Brain microvascular endothelial cell (primary cell): ENCODE measurements at regions not wholly inside any gene's neighbourhood (a gene's known extent, or its start where the extent isn't known, plus 50 kb on each side); places are given as distances from the start of the nearest gene placed in this dataset.

Source experiments
- DNase-seq: peaks from one replicate; pipeline ENCODE4 v3.0.0-alpha.2; 2020
- H3K27ac ChIP-seq: fragments of 250-450 bp; sonication (Bioruptor Pico); 2 replicates; pipeline ENCODE4 v1.5.1; 2020; ENCODE audit warnings: mild to moderate bottlenecking, moderate library complexity
- H3K27me3 ChIP-seq: fragments of 250-450 bp; sonication (Bioruptor Pico); replicated peaks from 2 replicates; pipeline ENCODE4 v1.5.1; 2020; ENCODE audit warnings: mild to moderate bottlenecking
- H3K36me3 ChIP-seq: fragments of 250-450 bp; sonication (Bioruptor Pico); replicated peaks from 2 replicates; pipeline ENCODE4 v1.5.1; 2020; ENCODE audit warnings: mild to moderate bottlenecking
- H3K4me3 ChIP-seq: 2 replicates; pipeline ENCODE4 v1.5.1; 2011; ENCODE audit warnings: low read depth, mild to moderate bottlenecking, control low read depth, low read length, moderate library complexity
- CTCF ChIP-seq: IDR thresholded peaks from 2 replicates; pipeline ENCODE4 v1.5.1; 2011; ENCODE audit warnings: low read depth, mild to moderate bottlenecking, moderate library complexity, low read length, control low read depth, inconsistent platforms; ENCODE audit errors: missing control alignments
- in situ Hi-C: cut with HindIII; loops from 2 replicates; pipeline ENCODE4 v1.10.0; 2017; ENCODE audit warnings: low sequenced_read_pairs, low pct_ligation_motif_present

- TF ChIP-seq CTCF = no peak
- Histone ChIP-seq H3K4me3 (no peak overlapping the region), H3K27ac (no peak overlapping the region), H3K27me3 (no peaks in the 10 kb centered on the region), H3K36me3 (no peaks in the 10 kb centered on the region)
- in situ Hi-C loops = no loop called here
- DNase-seq = no peak
Observed at GRCh38 chr2:7577769-7578168, 660.6 kb downstream of the RNF144A start.

- Histone ChIP-seq H3K27ac (no peak overlapping the region), H3K4me3 (no peak overlapping the region), H3K36me3 (no peaks in the 10 kb centered on the region), H3K27me3 (no peaks in the 10 kb centered on the region)
- no peak for TF ChIP-seq CTCF
- in situ Hi-C loops = no loop called here
- DNase-seq = no peak
Observed at GRCh38 chr2:7584017-7584416, 666.8 kb downstream of the RNF144A start.

DNA sequence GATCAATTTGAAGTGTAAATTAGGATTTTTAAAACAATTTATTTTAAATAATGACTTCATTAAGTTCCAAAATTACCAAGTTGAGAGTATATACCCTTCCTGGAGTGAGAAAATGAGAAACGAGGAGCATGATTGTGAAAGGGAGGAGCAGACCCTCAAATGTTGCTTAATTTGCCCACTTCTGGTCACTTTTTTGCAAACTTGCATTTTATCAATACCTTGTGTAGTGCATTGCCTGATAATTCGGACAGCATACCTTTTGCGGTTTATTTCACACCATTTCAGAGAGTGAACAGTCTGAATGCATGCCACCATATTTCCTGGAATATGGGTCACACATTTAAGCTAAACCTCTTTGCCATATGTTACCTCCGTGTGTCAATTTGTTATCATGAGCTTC is 669.7 kb downstream of the RNF144A start:
- Histone ChIP-seq H3K4me3 (no peak overlapping the region), H3K27me3 (no peaks in the 10 kb centered on the region), H3K27ac (no peak overlapping the region), H3K36me3 (no peaks in the 10 kb centered on the region)
- in situ Hi-C loops = no loop called here
- TF ChIP-seq CTCF = no peak
- DNase-seq = no peak

DNA sequence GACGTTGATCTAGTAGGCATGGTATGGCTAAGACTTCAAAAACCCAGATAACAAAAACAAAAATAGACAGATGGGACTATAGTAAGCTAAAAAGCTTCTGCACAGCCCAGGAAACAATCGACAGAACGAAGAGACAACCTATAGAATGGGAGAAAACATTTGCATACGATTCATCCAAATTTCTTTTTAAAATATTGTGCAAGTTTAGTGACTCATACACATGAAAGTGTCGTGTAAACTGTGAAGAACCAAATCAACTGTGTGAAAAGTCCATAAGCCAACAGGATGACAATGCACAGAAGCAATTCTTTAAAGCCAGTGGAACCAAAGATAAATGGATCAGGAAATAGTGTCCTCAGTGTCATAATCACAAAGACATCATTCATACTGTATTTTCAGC is 671.1 kb downstream of the RNF144A start:
- no peak overlapping the region for H3K27ac ChIP-seq
- TF ChIP-seq CTCF = no peak
- H3K27me3 ChIP-seq = no peaks in the 10 kb centered on the region
- H3K4me3 ChIP-seq = no peak overlapping the region
- no peak for DNase-seq
- in situ Hi-C loops = no loop called here
- no peaks in the 10 kb centered on the region for H3K36me3 ChIP-seq

GRCh38 chr2:7592618-7593140 is 675.5 kb downstream of the RNF144A start:
- Histone ChIP-seq H3K36me3 (no peaks in the 10 kb centered on the region), H3K4me3 (no peak overlapping the region), H3K27ac (no peak overlapping the region), H3K27me3 (no peaks in the 10 kb centered on the region)
- in situ Hi-C loops = no loop called here
- DNase-seq = no peak
- TF ChIP-seq CTCF = no peak

DNA sequence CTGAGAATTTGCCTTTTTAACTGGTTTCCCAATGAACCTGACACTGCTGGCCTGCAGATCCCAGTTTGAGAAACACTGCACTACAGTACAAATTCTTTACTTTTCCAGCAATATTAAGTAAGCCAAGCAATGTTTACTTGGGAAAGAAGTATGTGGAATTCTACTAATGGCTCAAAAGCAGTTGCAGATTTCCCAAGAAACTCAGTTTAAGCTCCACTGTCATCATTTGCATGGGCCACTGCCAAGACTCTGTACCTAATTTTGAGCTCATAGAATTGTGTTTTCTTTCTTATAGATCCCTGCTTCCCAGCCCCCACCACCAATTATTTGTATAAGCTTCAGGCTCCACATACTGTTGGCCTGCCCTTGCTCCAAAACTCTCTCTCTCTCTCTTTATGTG is 676.1 kb downstream of the RNF144A start:
- H3K36me3 ChIP-seq = no peaks in the 10 kb centered on the region
- TF ChIP-seq CTCF = no peak
- DNase-seq = no peak
- H3K27ac ChIP-seq = no peak overlapping the region
- H3K4me3 ChIP-seq = no peak overlapping the region
- H3K27me3 ChIP-seq = no peaks in the 10 kb centered on the region
- in situ Hi-C loops = no loop called here
